22Rv1 (cell line): ENCODE measurements at regions not wholly inside any gene's neighbourhood (a gene's known extent, or its start where the extent isn't known, plus 50 kb on each side); places are given as distances from the start of the nearest gene placed in this dataset.
"Not testable (repeated sequence)": the region's sequence is repeated elsewhere in the genome, so short reads cannot be mapped to it uniquely, and the experiment has no call there.

Experiments used
- H3K27ac ChIP-seq: fragments of 450-650 bp; 2 replicates; pipeline ENCODE4 v1.5.1; 2017
- ZFX ChIP-seq: fragments of 450-650 bp; IDR thresholded peaks from 2 replicates; pipeline ENCODE4 v1.6.1; 2017; ENCODE audit warnings: antibody characterized with exemption, borderline replicate concordance
- TF ChIP-seq, protein P1 (sequence below): fragments of 450-650 bp; IDR thresholded peaks from 2 replicates; pipeline ENCODE4 v1.5.1; 2017; ENCODE audit warnings: mild to moderate bottlenecking

DNA sequence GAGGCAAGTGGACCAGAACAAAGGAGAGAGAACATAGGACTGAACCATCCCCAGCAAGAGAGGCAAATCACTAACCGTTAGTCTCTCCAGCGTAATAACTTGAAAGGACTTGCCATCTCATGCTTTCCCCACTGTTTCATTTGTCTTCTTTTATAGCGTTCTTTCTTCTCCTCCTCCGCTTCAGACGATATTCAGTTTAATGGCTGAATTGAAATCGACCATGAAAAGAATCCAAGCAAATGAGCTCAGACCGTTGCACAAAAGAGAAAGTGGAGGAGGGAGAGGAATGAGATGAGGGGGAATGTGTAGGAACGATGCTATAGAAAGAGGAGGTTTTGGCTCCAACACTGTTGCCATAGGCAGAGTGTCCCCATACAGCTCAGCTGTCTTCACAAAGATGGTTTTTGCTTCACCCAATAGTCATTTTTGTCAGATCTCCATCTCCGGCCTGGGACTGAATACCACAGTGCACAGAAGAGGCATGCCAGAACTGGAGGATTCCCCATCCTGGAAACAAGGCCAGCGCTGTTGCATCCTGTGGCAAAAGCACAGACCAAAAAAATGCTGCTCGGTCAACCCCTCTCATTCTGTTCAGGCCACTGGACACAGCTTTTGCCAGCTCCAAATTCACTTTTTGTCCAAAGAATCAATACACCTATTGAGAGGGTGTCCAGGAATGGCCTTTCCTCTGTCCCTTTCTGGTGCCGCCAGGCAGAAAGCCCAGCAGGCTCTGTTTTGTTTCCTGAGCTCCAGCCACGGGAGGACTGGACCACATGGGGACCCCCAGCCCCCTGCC, 176.1 kb downstream of the ID4 start:
- TF ChIP-seq, protein P1, sequence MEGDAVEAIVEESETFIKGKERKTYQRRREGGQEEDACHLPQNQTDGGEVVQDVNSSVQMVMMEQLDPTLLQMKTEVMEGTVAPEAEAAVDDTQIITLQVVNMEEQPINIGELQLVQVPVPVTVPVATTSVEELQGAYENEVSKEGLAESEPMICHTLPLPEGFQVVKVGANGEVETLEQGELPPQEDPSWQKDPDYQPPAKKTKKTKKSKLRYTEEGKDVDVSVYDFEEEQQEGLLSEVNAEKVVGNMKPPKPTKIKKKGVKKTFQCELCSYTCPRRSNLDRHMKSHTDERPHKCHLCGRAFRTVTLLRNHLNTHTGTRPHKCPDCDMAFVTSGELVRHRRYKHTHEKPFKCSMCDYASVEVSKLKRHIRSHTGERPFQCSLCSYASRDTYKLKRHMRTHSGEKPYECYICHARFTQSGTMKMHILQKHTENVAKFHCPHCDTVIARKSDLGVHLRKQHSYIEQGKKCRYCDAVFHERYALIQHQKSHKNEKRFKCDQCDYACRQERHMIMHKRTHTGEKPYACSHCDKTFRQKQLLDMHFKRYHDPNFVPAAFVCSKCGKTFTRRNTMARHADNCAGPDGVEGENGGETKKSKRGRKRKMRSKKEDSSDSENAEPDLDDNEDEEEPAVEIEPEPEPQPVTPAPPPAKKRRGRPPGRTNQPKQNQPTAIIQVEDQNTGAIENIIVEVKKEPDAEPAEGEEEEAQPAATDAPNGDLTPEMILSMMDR, result no peak
- TF ChIP-seq ZFX, result no peak
- H3K27ac ChIP-seq, result no peak overlapping the region

DNA sequence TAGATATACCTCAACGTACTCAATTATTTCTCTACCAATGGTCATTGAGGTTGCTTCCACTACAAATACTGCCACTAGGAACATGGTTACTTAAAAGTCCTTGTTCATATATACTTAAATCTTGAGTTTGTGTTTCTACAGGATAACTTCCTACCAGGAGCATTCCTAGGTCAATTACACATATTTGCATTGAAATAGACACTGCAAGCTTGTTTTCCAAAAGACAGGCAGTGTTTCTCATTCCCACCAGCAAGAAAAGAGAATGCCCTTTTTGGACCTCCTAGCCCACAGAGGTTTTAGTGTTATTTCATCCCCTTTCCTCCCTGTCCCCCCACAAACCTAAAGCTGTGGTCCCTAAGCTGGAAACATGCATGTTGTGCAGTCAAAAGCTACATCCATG, 177.3 kb downstream of the ID4 start:
- TF ChIP-seq ZFX, result no peak
- TF ChIP-seq, protein P1, result no peak
- no peak overlapping the region for H3K27ac ChIP-seq

DNA sequence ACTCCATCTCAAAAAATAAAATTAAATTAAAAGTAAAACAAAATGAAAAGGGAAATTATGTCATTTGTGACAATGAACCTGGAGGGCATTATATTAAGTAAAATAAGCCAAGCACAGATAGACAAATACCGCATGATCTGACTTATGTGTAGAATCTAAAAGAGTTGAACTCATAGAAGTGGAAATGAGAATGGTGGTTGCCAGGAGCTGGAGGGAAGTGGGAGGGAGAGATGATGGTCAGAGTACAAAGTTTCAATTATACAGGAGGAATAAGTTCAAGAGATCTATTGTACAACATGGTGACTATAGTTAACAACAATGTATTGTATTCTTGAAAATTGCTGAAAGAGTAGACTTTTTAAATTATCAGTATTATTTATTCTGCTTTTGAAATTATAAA, 183.4 kb downstream of the ID4 start:
- H3K27ac ChIP-seq, result no peak overlapping the region
- TF ChIP-seq ZFX, result no peak
- TF ChIP-seq, protein P1, result no peak

DNA sequence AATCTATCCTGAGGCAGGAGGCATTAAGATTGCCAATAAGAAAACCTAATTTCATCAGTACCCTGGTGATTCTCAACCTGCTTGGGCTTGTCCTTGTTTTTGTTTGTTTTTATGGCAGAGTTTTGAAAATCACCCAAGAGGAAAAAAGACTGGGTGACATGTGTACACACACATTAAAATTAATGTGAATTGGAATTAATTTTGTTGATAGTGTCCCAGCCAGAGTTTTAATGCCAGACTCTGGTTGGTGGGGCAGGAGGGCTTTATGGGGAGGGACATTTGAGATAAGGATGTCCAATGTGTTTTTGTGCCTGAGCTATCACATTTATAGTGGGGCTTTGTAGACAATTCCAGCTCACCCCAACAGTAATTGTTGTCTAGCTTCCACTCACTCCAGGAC, 184.6 kb downstream of the ID4 start:
- H3K27ac ChIP-seq, result no peak overlapping the region
- TF ChIP-seq ZFX, result no peak
- TF ChIP-seq, protein P1, result no peak

DNA sequence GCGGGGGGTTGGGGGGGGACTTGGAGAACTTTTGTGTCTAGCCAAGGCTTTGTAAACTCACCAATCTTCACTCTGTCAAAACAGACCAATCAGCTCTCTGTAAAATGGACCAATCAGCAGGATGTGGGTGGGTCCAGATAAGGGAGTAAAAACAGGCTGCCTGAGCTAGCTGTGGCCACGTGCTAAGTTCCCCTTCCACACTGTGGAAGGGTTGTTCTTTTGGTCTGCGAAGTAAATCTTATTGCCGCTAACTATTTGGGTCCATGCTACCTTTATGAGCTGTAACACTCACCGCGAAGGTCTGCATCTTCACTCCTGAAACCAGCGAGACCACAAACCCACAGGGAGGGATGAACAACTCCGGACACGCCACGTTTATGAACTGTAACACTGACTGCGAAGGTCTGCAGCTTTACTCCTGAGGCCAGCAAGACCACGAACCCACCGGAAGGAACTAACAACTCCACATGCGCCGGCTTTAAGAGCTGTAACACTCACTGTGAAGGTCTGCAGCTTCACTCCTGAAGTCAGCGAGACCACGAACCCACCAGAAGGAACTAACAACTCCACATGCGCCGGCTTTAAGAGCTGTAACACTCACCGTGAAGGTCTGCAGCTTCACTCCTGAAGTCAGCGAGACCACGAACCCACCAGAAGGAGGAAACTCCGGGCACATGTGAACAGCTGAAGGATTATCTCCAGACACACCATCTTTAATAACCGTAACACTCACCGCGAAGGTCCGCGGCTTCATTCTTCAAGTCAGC, 186.6 kb downstream of the ID4 start:
- not testable (repeated sequence) for H3K27ac ChIP-seq

DNA sequence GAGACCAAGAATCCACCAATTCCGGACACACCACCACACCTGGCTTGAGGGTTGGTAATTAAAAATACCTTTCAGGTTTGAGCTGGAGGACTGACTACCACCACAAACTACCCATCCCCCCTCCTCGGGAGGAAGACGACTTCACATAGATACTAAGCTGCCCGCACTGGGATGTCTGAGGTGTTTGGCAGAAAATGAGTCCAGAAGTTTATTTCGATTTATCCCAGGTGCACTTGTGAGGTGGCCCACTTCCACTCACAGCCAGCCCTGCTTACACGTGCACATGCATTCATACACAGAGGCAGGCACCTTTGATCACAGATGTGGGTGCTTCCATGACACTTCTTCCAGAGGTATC, 187.1 kb downstream of the ID4 start:
- TF ChIP-seq, protein P1, result no peak
- TF ChIP-seq ZFX, result no peak
- no peak overlapping the region for H3K27ac ChIP-seq

DNA sequence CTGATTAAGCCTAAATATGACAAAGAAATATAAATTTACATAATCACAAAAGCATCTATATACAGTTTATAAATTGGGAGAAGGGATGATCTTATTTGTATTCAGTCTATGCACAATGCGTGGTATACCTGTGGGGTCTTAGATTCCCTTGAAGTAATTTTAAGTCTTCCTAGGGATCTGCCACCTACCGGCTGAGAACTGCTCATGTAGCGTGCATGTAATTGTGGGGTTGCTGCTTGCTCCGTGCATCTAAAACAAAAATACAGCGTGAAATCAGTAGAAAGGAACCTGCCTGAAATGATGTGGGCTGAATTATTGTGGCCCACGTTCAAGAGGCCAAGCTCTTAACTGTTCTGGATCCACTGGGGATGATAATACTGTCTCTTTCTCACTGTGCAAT, 187.3 kb downstream of the MBOAT1 start:
- TF ChIP-seq, protein P1, result no peak
- TF ChIP-seq ZFX, result no peak

More for the DNA sequence above, 187.3 kb downstream of the MBOAT1 start:
- H3K27ac ChIP-seq, result no peak overlapping the region
